Activated CD8-positive, alpha-beta memory T cell treated with anti-CD3 and anti-CD28 coated beads, Interleukin-2, amount 50 U/mL, for 1 hour (primary cell): ENCODE measurements at regions not wholly inside any gene's neighbourhood (a gene's known extent, or its start where the extent isn't known, plus 50 kb on each side); places are given as distances from the start of the nearest gene placed in this dataset.

Experiments used
- DNase-seq: peaks from one replicate; pipeline ENCODE4 v3.0.0-alpha.2; 2020; ENCODE audit errors: extremely low read depth

- DNase-seq, result no peak
These were observed 184.0 kb upstream of the BCL6 start for GRCh38 chr3:187929112-187929816.

GRCh38 chr3:187930021-187930420 is 184.8 kb upstream of the BCL6 start:
- no peak for DNase-seq

- no peak for DNase-seq
These were observed 185.8 kb upstream of the BCL6 start for GRCh38 chr3:187931101-187931500.

- no peak for DNase-seq
These were observed 186.6 kb upstream of the BCL6 start for GRCh38 chr3:187931770-187932278.

GRCh38 chr3:187932530-187932929 is 187.3 kb upstream of the BCL6 start:
- DNase-seq, result no peak

- DNase-seq, result no peak
These were observed 190.4 kb upstream of the BCL6 start for GRCh38 chr3:187935623-187936156.

GRCh38 chr3:187936676-187937075 is 191.4 kb upstream of the BCL6 start:
- no peak for DNase-seq

- no peak for DNase-seq
These were observed 194.6 kb upstream of the BCL6 start for GRCh38 chr3:187939891-187940290.

GRCh38 chr3:187941135-187941847 is 196.0 kb upstream of the BCL6 start:
- no peak for DNase-seq

GRCh38 chr3:187941848-187942194 is 196.6 kb upstream of the BCL6 start:
- no peak for DNase-seq

GRCh38 chr3:187942658-187943241 is 197.5 kb upstream of the BCL6 start:
- DNase-seq, result no peak

GRCh38 chr3:187943677-187944389 is 198.6 kb upstream of the BCL6 start:
- DNase-seq, result no peak

- no peak for DNase-seq
These were observed 199.3 kb upstream of the BCL6 start for GRCh38 chr3:187944390-187945179.

- DNase-seq, result no peak
These were observed 200.1 kb upstream of the BCL6 start for GRCh38 chr3:187945374-187945773.

GRCh38 chr3:187946163-187946691 is 201.0 kb upstream of the BCL6 start:
- DNase-seq, result no peak

GRCh38 chr3:187946981-187947380 is 201.7 kb upstream of the BCL6 start:
- DNase-seq, result no peak

GRCh38 chr3:187947927-187948682 is 202.8 kb upstream of the BCL6 start:
- no peak for DNase-seq

GRCh38 chr3:187949093-187949820 is 204.0 kb upstream of the BCL6 start:
- DNase-seq, result no peak

- no peak for DNase-seq
These were observed 203.3 kb upstream of the LPP start for GRCh38 chr3:187950671-187951070.
